ENCODE measurements at regions not wholly inside any gene's neighbourhood (a gene's known extent, or its start where the extent isn't known, plus 50 kb on each side); places are given as distances from the start of the nearest gene placed in this dataset.

GRCh38 chr10:10780746-10781145 is 236.9 kb upstream of the CELF2 start:
- Histone ChIP-seq H3K79me2 (ENCODE audit: control insufficient read depth, insufficient read depth, low read length) (no peaks in the 10 kb centered on the region), H3K27ac (ENCODE audit: insufficient read depth, low read depth, low read length) (no peak overlapping the region), H3K9ac (replicated peaks; ENCODE audit: extremely low read depth, insufficient read depth, low read length) (no peak overlapping the region), H3K4me1 (ENCODE audit: control insufficient read depth, extremely low read depth, insufficient read depth, low read length) (peaks cover 8% of the 10 kb centered on the region), H3K27me3 (ENCODE audit: control insufficient read depth in 2 of 2, insufficient read depth in 2 of 2, low read length in 2 of 2) (no peaks in the 10 kb centered on the region), H2AFZ (ENCODE audit: low read depth, low read length) (no peak overlapping the region), H4K20me1 (replicated peaks; ENCODE audit: control insufficient read depth, extremely low read depth, insufficient read depth, low read length) (no peaks in the 10 kb centered on the region), H3K4me2 (ENCODE audit: insufficient read depth, low read length) (no peak overlapping the region), H3K4me3 (replicated peaks in 1 of 3; ENCODE audit: insufficient read depth in 1 of 3, low read depth in 1 of 3, low read length in 3 of 3) (no peak overlapping the region), H3K36me3 (ENCODE audit: control insufficient read depth in 2 of 2, extremely low read depth in 1 of 2, insufficient read depth in 2 of 2, low read length in 2 of 2) (no peaks in the 10 kb centered on the region), H3K9me1 (replicated peaks; ENCODE audit: control insufficient read depth, extremely low read depth, insufficient read depth, low read length) (no peaks in the 10 kb centered on the region), H3K9me3 (replicated peaks; ENCODE audit: control insufficient read depth, insufficient read depth, low read length) (no peaks in the 10 kb centered on the region)
- ChIA-PET POLR2A (no interaction called here), CTCF (no interaction called here)
- BruUV-seq (replicated peaks): no TSS peak
- no peak for DNase-seq (ENCODE audit: low read depth, low spot score)
- no peak for FAIRE-seq
- TF ChIP-seq JUN (IDR thresholded peaks at IDR 0.05; ENCODE audit: borderline replicate concordance, insufficient read depth, insufficient read length, low read depth) (no peak), MAX (IDR thresholded peaks at IDR 0.05; ENCODE audit: insufficient read depth, insufficient read length) (no peak), GATA2 (IDR thresholded peaks at IDR 0.05; ENCODE audit: insufficient read depth, insufficient read length, low read depth, low read length) (no peak)
- intact Hi-C loops (cut with micrococcal nuclease): no loop called here
- dilution Hi-C loops (cut with MboI; ENCODE audit: extremely low pct_ligation_motif_present, low sequenced_read_pairs): no loop called here

- DNase-seq (ENCODE audit: low read depth, low spot score) (no peak), FAIRE-seq (no peak)
- H2AFZ ChIP-seq (ENCODE audit: low read depth, low read length): no peak overlapping the region
- CTCF ChIA-PET: interaction anchor here (0.9 to 1.0 kb wide), 2 partner anchors 10 to 15 kb away, joined by 3 read pairs; no protein-coding TSS in a partner anchor
- intact Hi-C loops (cut with micrococcal nuclease) (no loop called here), dilution Hi-C loops (cut with MboI; ENCODE audit: extremely low pct_ligation_motif_present, low sequenced_read_pairs) (no loop called here)
- peaks cover 26% of the 10 kb centered on the region for H3K4me1 ChIP-seq (ENCODE audit: control insufficient read depth, extremely low read depth, insufficient read depth, low read length)
- no peaks in the 10 kb centered on the region for H4K20me1 ChIP-seq (replicated peaks; ENCODE audit: control insufficient read depth, extremely low read depth, insufficient read depth, low read length)
- no peak for TF ChIP-seq JUN (IDR thresholded peaks at IDR 0.05; ENCODE audit: borderline replicate concordance, insufficient read depth, insufficient read length, low read depth)
- BruUV-seq (replicated peaks): no TSS peak
- H3K9me3 ChIP-seq (replicated peaks; ENCODE audit: control insufficient read depth, insufficient read depth, low read length): no peaks in the 10 kb centered on the region
- H3K27me3 ChIP-seq (ENCODE audit: control insufficient read depth in 2 of 2, insufficient read depth in 2 of 2, low read length in 2 of 2): no peaks in the 10 kb centered on the region
- POLR2A ChIA-PET: no interaction called here
- no peaks in the 10 kb centered on the region for H3K9me1 ChIP-seq (replicated peaks; ENCODE audit: control insufficient read depth, extremely low read depth, insufficient read depth, low read length)
- no peak overlapping the region for H3K4me2 ChIP-seq (ENCODE audit: insufficient read depth, low read length)
- H3K79me2 ChIP-seq (ENCODE audit: control insufficient read depth, insufficient read depth, low read length): no peaks in the 10 kb centered on the region
- no peaks in the 10 kb centered on the region for H3K36me3 ChIP-seq (ENCODE audit: control insufficient read depth in 2 of 2, extremely low read depth in 1 of 2, insufficient read depth in 2 of 2, low read length in 2 of 2)
- no peak overlapping the region for H3K27ac ChIP-seq (ENCODE audit: insufficient read depth, low read depth, low read length)
- H3K9ac ChIP-seq (replicated peaks; ENCODE audit: extremely low read depth, insufficient read depth, low read length): no peak overlapping the region
- H3K4me3 ChIP-seq (replicated peaks in 1 of 3; ENCODE audit: insufficient read depth in 1 of 3, low read depth in 1 of 3, low read length in 3 of 3): no peak overlapping the region
Measured at GRCh38 chr10:10782603-10783002, 235.1 kb upstream of the CELF2 start.

Data from endothelial cell of umbilical vein (primary cell).